A673 (cell line): ENCODE measurements at regions not wholly inside any gene's neighbourhood (a gene's known extent, or its start where the extent isn't known, plus 50 kb on each side); places are given as distances from the start of the nearest gene placed in this dataset.

Experiments used
- BruUV-seq: library from RNA; stranded (reverse); fragments of 400-500 nt; replicated peaks from 2 replicates; lab custom pipeline; 2021; lab: Mats Ljungman, UMichigan
- CTCF ChIA-PET: fragments of 300-600 bp; sonication (Branson Sonifier 250); formaldehyde crosslinking; loops from one replicate; lab custom pipeline; 2022; ENCODE audit warnings: antibody characterized with exemption; lab: Charles Lee
- POLR2A ChIA-PET: fragments of 300-600 bp; sonication (Branson Sonifier 250); formaldehyde crosslinking; loops from one replicate; lab custom pipeline; 2022; ENCODE audit warnings: antibody characterized with exemption; ENCODE audit not compliant: low non-redundant PET; lab: Charles Lee
- DNase-seq: peaks from one replicate; pipeline ENCODE4 v3.0.0-alpha.2; 2015; ENCODE audit warnings: low spot score
- H3K27ac ChIP-seq: fragments of 200-600 bp; sonication (generic); 2 replicates; pipeline ENCODE4 v1.5.1; 2016; ENCODE audit warnings: mixed run types, low read depth, mild to moderate bottlenecking, mixed read lengths, antibody characterized with exemption, low read length; ENCODE audit not compliant: poor library complexity, severe bottlenecking
- H3K27me3 ChIP-seq: fragments of 200-600 bp; sonication (generic); replicated peaks from 2 replicates; pipeline ENCODE4 v1.6.1; 2017; ENCODE audit warnings: mixed run types, low read depth, mild to moderate bottlenecking, mixed read lengths, antibody characterized with exemption, low read length; ENCODE audit not compliant: insufficient read depth, poor library complexity
- H3K36me3 ChIP-seq: fragments of 200-600 bp; sonication (generic); 2 replicates; pipeline ENCODE4 v1.6.1; 2016; ENCODE audit warnings: mixed run types, mild to moderate bottlenecking, mixed read lengths, antibody characterized with exemption, low read length; ENCODE audit not compliant: insufficient read depth, poor library complexity, severe bottlenecking
- H3K4me1 ChIP-seq: fragments of 200-600 bp; sonication (generic); 2 replicates; pipeline ENCODE4 v1.6.1; 2017; ENCODE audit warnings: mixed run types, mild to moderate bottlenecking, mixed read lengths, antibody characterized with exemption, low read length; ENCODE audit not compliant: insufficient read depth, poor library complexity, severe bottlenecking
- H3K4me3 ChIP-seq: fragments of 200-600 bp; sonication (generic); 2 replicates; pipeline ENCODE4 v1.5.1; 2016; ENCODE audit warnings: low read depth, mixed run types, mild to moderate bottlenecking, mixed read lengths, low read length; ENCODE audit not compliant: poor library complexity, severe bottlenecking
- H3K9me3 ChIP-seq: fragments of 200-600 bp; sonication (generic); 2 replicates; pipeline ENCODE4 v1.6.1; 2016; ENCODE audit warnings: mixed run types, low read depth, mild to moderate bottlenecking, mixed read lengths, antibody characterized with exemption, low read length; ENCODE audit not compliant: poor library complexity, severe bottlenecking
- EZH2 ChIP-seq: fragments of 200-600 bp; sonication (generic); IDR thresholded peaks from 2 replicates; pipeline ENCODE4 v1.6.1; 2017; ENCODE audit warnings: borderline replicate concordance, low read depth, mild to moderate bottlenecking, mixed read lengths, antibody characterized with exemption, low read length; ENCODE audit not compliant: poor library complexity, severe bottlenecking
- intact Hi-C: fragments of 100-400 bp; cut with micrococcal nuclease; formaldehyde crosslinking; loops from one replicate; pipeline ENCODE4 v1.10.0; 2022; ENCODE audit not compliant: unreplicated experiment
- TF ChIP-seq, protein P1 (sequence below): fragments of 300-800, 200-600 bp; sonication (generic); conservative IDR thresholded peaks from 2 replicates; pipeline ENCODE4 v1.5.1; 2017; ENCODE audit warnings: low read depth, mild to moderate bottlenecking, antibody characterized with exemption, low read length, moderate library complexity, mixed read lengths

DNA sequence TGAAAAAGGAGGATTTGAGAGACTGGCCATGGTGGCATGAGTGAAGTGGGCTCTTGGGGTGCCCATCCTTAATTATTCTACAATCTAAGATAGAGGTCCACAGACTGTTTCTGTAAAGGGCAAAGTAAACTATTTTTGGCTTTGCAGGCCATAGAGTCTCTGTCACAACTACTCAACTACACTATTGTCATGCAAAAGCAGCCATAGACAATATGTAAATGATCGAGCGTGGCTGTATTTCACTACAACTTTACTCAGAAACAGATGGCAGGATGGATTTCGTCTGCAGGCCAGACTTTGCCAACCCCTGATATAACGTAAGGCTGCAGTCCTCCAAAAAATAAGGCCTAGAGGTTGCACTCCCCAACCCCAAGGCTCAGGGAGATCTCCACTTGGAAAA, 58.2 kb upstream of the NAA20 start:
- Histone ChIP-seq H3K4me1 (no peaks in the 10 kb centered on the region), H3K4me3 (no peak overlapping the region), H3K27me3 (no peaks in the 10 kb centered on the region), H3K27ac (no peak overlapping the region), H3K9me3 (no peaks in the 10 kb centered on the region), H3K36me3 (no peaks in the 10 kb centered on the region)
- TF ChIP-seq EZH2 = no peak
- TF ChIP-seq, protein P1, sequence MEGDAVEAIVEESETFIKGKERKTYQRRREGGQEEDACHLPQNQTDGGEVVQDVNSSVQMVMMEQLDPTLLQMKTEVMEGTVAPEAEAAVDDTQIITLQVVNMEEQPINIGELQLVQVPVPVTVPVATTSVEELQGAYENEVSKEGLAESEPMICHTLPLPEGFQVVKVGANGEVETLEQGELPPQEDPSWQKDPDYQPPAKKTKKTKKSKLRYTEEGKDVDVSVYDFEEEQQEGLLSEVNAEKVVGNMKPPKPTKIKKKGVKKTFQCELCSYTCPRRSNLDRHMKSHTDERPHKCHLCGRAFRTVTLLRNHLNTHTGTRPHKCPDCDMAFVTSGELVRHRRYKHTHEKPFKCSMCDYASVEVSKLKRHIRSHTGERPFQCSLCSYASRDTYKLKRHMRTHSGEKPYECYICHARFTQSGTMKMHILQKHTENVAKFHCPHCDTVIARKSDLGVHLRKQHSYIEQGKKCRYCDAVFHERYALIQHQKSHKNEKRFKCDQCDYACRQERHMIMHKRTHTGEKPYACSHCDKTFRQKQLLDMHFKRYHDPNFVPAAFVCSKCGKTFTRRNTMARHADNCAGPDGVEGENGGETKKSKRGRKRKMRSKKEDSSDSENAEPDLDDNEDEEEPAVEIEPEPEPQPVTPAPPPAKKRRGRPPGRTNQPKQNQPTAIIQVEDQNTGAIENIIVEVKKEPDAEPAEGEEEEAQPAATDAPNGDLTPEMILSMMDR = no peak
- DNase-seq = no peak
- ChIA-PET CTCF (no interaction called here), POLR2A (no interaction called here)
- BruUV-seq = no TSS peak
- intact Hi-C loops = no loop called here

DNA sequence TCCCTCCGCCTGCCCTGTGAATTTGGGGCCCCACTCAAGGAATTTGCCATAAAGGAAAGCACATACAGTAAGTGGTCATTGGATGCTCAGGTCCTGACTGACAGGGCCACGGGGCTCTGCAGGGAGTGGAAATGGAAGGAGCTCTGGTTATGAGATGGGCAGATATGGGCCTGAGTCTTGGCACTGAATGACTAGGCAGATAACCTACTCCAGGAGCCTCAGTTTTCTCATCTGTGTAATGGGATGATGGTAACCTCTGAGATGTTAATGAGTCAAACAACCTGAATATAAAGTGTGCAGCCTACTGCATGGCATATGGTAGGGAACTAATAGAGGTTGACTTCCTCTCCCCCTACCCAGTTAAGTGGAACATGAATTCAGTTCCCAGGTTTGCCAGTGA, 56.4 kb upstream of the NAA20 start:
- no TSS peak for BruUV-seq
- CTCF ChIA-PET = no interaction called here
- TF ChIP-seq, protein P1 = no peak
- TF ChIP-seq EZH2 = no peak

DNA sequence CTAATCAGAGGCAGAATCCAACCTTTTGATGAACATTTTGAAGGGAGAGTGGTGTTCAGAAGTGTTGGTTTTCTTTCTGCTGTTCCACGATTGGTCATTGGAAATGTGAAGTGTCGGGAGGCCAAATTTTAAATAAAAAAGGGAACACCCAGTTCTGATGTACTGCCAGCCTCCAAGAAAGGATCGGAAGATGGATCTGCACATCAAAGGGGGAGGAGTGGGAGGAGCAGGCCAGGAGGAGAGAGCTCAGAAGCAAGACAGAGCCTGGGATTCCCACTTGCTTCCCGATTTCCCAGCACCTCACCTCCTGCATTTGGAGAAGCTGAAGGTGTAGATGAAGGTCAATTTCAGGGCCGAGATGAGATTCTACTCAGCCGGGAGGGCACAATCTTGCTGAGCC, 55.9 kb upstream of the NAA20 start:
- intact Hi-C loops = no loop called here
- Histone ChIP-seq H3K36me3 (no peaks in the 10 kb centered on the region), H3K27ac (no peak overlapping the region), H3K27me3 (no peaks in the 10 kb centered on the region), H3K4me3 (no peak overlapping the region), H3K4me1 (no peaks in the 10 kb centered on the region), H3K9me3 (no peaks in the 10 kb centered on the region)
- CTCF ChIA-PET = interaction anchor here (0.7 kb wide), 1 partner anchor 285 kb away, joined by 5 read pairs; no protein-coding TSS in a partner anchor
- TF ChIP-seq EZH2 = no peak
- TF ChIP-seq, protein P1 = no peak
- POLR2A ChIA-PET = no interaction called here
- no peak for DNase-seq
- BruUV-seq = no TSS peak

More for the DNA sequence above, 56.4 kb upstream of the NAA20 start:
- no peaks in the 10 kb centered on the region for H3K27me3 ChIP-seq
- H3K4me3 ChIP-seq = no peak overlapping the region
- no peaks in the 10 kb centered on the region for H3K4me1 ChIP-seq
- intact Hi-C loops = no loop called here
- no peaks in the 10 kb centered on the region for H3K9me3 ChIP-seq
- no peak for DNase-seq
- POLR2A ChIA-PET = no interaction called here
- H3K36me3 ChIP-seq = no peaks in the 10 kb centered on the region
- no peak overlapping the region for H3K27ac ChIP-seq
